ENCODE measurements at regions not wholly inside any gene's neighbourhood (a gene's known extent, or its start where the extent isn't known, plus 50 kb on each side); places are given as distances from the start of the nearest gene placed in this dataset.

DNA sequence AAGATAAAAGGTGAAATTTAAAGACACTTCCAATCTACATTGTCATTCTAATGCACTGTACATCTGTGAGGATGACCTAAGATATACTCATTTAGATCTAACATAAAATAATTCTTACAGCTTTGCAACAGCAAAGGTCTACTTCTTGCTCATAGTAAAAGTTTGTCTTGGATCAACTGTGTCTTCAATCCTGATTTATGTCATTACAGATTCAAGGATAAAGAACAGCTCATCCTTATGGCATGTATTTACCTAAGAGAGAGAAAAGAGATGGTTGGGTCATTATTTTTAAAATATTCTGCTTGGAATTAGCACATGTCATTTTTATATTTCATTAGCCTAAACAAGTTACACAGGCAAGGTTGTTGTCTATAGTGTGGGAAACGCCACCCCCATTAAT lies 2193.1 kb downstream of the PCDH9 start:
- no peak for TF ChIP-seq EZH2 (IDR thresholded peaks at IDR 0.05)
- TF ChIP-seq FOXP2 (optimal IDR thresholded peaks at IDR 0.05; ENCODE audit: control extremely low read depth, extremely low read length, insufficient read depth): no peak
